ENCODE measurements at regions not wholly inside any gene's neighbourhood (a gene's known extent, or its start where the extent isn't known, plus 50 kb on each side); places are given as distances from the start of the nearest gene placed in this dataset.

DNA sequence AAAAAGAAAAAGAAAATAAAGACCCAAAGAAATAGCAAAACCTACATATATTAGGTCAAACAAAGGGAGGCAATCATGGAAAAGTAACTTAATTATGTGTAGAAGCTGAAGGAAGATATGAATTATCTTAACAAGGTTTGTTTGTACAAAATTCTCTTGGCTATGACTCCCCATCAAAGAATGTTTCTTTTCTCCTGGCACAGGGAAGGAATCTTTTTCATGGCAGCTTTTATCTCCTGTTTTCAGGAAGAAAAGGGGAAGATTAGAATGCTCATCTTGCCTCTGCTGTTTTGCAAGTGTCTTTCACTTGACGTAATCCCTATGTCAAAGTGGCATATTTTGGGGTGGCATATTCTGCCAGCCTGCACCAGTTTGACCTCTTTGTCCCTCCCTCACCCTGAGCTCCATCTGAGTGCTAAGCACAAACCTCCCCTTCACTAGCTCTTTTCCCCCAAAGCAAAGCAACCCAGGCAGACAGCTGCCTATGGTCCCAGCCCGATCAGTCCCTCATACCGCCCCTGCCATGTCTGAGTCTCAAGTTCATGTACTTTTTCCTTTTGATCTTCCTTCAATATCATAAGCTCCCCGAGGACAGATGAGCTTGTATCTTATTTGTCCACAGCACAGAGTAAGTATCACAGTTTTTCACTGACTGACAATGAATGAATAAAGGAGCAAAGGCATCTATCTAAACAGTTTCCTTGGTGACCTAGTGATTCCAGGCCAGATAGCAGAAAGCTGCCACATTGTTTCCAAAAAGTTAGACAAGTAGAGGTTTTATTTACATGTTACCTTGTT, 242.8 kb upstream of the ANKRD55 start:
- Histone ChIP-seq H3K4me3 (no peak overlapping the region), H2AFZ (no peak overlapping the region), H3K36me3 (replicated peaks; ENCODE audit: insufficient read depth, low read depth) (no peaks in the 10 kb centered on the region), H3K9me3 (ENCODE audit: low read depth) (no peaks in the 10 kb centered on the region), H3K27ac (peak overlapping the region; percentile 49), H4K20me1 (ENCODE audit: insufficient read depth, poor library complexity, severe bottlenecking) (no peaks in the 10 kb centered on the region), H3K4me1 (ENCODE audit: insufficient read depth) (peaks cover 44% of the 10 kb centered on the region), H3K4me2 (peak overlapping the region; percentile 34), H3K27me3 (no peaks in the 10 kb centered on the region), H3K79me2 (peaks cover 2% of the 10 kb centered on the region), H3K9me2 (replicated peaks; ENCODE audit: insufficient read depth) (no peaks in the 10 kb centered on the region)
- TF ChIP-seq EZH2 (IDR thresholded peaks at IDR 0.05; ENCODE audit: borderline replicate concordance) (no peak), EZH2phosphoT487 (IDR thresholded peaks at IDR 0.05; ENCODE audit: low read depth, severe bottlenecking, unreplicated experiment) (no peak)
- TF ChIP-seq, protein P1, sequence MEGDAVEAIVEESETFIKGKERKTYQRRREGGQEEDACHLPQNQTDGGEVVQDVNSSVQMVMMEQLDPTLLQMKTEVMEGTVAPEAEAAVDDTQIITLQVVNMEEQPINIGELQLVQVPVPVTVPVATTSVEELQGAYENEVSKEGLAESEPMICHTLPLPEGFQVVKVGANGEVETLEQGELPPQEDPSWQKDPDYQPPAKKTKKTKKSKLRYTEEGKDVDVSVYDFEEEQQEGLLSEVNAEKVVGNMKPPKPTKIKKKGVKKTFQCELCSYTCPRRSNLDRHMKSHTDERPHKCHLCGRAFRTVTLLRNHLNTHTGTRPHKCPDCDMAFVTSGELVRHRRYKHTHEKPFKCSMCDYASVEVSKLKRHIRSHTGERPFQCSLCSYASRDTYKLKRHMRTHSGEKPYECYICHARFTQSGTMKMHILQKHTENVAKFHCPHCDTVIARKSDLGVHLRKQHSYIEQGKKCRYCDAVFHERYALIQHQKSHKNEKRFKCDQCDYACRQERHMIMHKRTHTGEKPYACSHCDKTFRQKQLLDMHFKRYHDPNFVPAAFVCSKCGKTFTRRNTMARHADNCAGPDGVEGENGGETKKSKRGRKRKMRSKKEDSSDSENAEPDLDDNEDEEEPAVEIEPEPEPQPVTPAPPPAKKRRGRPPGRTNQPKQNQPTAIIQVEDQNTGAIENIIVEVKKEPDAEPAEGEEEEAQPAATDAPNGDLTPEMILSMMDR (IDR thresholded peaks at IDR 0.05; ENCODE audit: poor library complexity): no peak
- no peak for DNase-seq (ENCODE audit: low spot score)
- 47% methylated on average over 4 of the region's 4 CpGs for WGBS (ENCODE audit: low lambda C conversion rate, missing lambda C conversion rate)

DNA sequence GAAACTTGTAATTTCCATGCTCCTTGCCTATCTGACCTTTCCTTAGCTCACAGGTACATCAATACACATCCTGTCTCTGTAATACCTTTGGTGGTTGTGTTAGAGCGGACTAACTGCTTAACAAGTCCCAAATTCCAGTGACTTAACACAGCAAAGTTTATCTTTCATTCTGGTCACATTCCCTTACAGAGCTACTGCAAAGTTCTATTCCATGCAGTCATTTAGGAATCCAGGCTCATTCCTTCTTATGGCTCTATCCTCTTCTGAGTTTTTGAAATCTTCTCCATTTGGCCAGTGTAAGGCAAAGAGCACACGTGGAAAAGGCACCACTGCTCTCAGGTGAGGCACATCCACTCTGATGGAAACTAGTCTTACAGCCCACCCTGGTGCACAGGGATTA, 238.6 kb upstream of the ANKRD55 start:
- 82% methylated on average over 2 of the region's 2 CpGs for WGBS (ENCODE audit: low lambda C conversion rate, missing lambda C conversion rate)

GRCh38 chr5:56470007-56470406, 236.9 kb upstream of the ANKRD55 start:
- Histone ChIP-seq H3K9me3 (ENCODE audit: low read depth) (no peaks in the 10 kb centered on the region), H3K27me3 (no peaks in the 10 kb centered on the region), H3K27ac (no peak overlapping the region), H3K79me2 (no peaks in the 10 kb centered on the region), H3K4me3 (no peak overlapping the region), H3K4me2 (no peak overlapping the region), H3K36me3 (replicated peaks; ENCODE audit: insufficient read depth, low read depth) (no peaks in the 10 kb centered on the region), H3K4me1 (ENCODE audit: insufficient read depth) (peaks cover 8% of the 10 kb centered on the region), H3K9me2 (replicated peaks; ENCODE audit: insufficient read depth) (no peaks in the 10 kb centered on the region), H2AFZ (no peak overlapping the region), H4K20me1 (ENCODE audit: insufficient read depth, poor library complexity, severe bottlenecking) (no peaks in the 10 kb centered on the region)
- no peak for DNase-seq (ENCODE audit: low spot score)
- TF ChIP-seq, protein P1 (IDR thresholded peaks at IDR 0.05; ENCODE audit: poor library complexity): no peak
- TF ChIP-seq EZH2 (IDR thresholded peaks at IDR 0.05; ENCODE audit: borderline replicate concordance): no peak
- TF ChIP-seq EZH2phosphoT487 (IDR thresholded peaks at IDR 0.05; ENCODE audit: low read depth, severe bottlenecking, unreplicated experiment): no peak
- WGBS (ENCODE audit: low lambda C conversion rate, missing lambda C conversion rate): 97% methylated on average over 7 of the region's 7 CpGs

More for the DNA sequence above, 238.6 kb upstream of the ANKRD55 start:
- H3K27ac ChIP-seq: no peak overlapping the region
- no peaks in the 10 kb centered on the region for H3K27me3 ChIP-seq
- peaks cover 15% of the 10 kb centered on the region for H3K4me1 ChIP-seq (ENCODE audit: insufficient read depth)
- TF ChIP-seq EZH2 (IDR thresholded peaks at IDR 0.05; ENCODE audit: borderline replicate concordance): no peak
- TF ChIP-seq, protein P1 (IDR thresholded peaks at IDR 0.05; ENCODE audit: poor library complexity): no peak
- no peak for TF ChIP-seq EZH2phosphoT487 (IDR thresholded peaks at IDR 0.05; ENCODE audit: low read depth, severe bottlenecking, unreplicated experiment)
- no peaks in the 10 kb centered on the region for H4K20me1 ChIP-seq (ENCODE audit: insufficient read depth, poor library complexity, severe bottlenecking)
- H3K79me2 ChIP-seq: no peaks in the 10 kb centered on the region
- no peaks in the 10 kb centered on the region for H3K9me3 ChIP-seq (ENCODE audit: low read depth)
- H3K9me2 ChIP-seq (replicated peaks; ENCODE audit: insufficient read depth): no peaks in the 10 kb centered on the region
- DNase-seq (ENCODE audit: low spot score): no peak
- no peak overlapping the region for H3K4me3 ChIP-seq
- no peak overlapping the region for H2AFZ ChIP-seq
- H3K4me2 ChIP-seq: no peak overlapping the region
- no peaks in the 10 kb centered on the region for H3K36me3 ChIP-seq (replicated peaks; ENCODE audit: insufficient read depth, low read depth)
